Cardiac muscle cell (in vitro differentiated cells and primary cell): ENCODE measurements at regions not wholly inside any gene's neighbourhood (a gene's known extent, or its start where the extent isn't known, plus 50 kb on each side); places are given as distances from the start of the nearest gene placed in this dataset.

Source experiments
- DNase-seq, 2 donors: peaks; one replicate each; pipeline versions ENCODE4 v3.0.0 to v3.0.0-alpha.2; 2010 to 2017; ENCODE audit warnings: low read depth in 1 of 2, low spot score in 1 of 2
- H3K27ac ChIP-seq: fragments of 200-600 bp; sonication (generic); 2 replicates; pipeline ENCODE4 v1.5.1; 2016
- H3K27me3 ChIP-seq: fragments of 200-600 bp; sonication (generic); 2 replicates; pipeline ENCODE4 v1.6.0; 2016; ENCODE audit warnings: control low read depth
- H3K36me3 ChIP-seq: fragments of 200-600 bp; sonication (generic); 2 replicates; pipeline ENCODE4 v1.5.1; 2016; ENCODE audit warnings: control low read depth
- H3K4me1 ChIP-seq: fragments of 200-600 bp; sonication (generic); 2 replicates; pipeline ENCODE4 v1.8.1; 2017; ENCODE audit warnings: low read depth, mild to moderate bottlenecking, mixed run types
- H3K4me3 ChIP-seq: fragments of 200-600 bp; sonication (generic); 2 replicates; pipeline ENCODE4 v1.5.1; 2016; ENCODE audit warnings: mild to moderate bottlenecking
- H3K9me3 ChIP-seq: fragments of 200-600 bp; sonication (generic); 2 replicates; pipeline ENCODE4 v1.5.1; 2017; ENCODE audit warnings: low read depth, mild to moderate bottlenecking, control low read depth
- CTCF ChIP-seq: IDR thresholded peaks from 2 replicates; pipeline ENCODE4 v1.5.1; 2012; ENCODE audit warnings: low read depth, mild to moderate bottlenecking, low read length

- H3K27ac ChIP-seq = no peak overlapping the region
- H3K4me1 ChIP-seq = no peaks in the 10 kb centered on the region
- no peak for DNase-seq
- no peaks in the 10 kb centered on the region for H3K27me3 ChIP-seq
- H3K4me3 ChIP-seq = no peak overlapping the region
- no peaks in the 10 kb centered on the region for H3K9me3 ChIP-seq
- no peak for TF ChIP-seq CTCF
- no peaks in the 10 kb centered on the region for H3K36me3 ChIP-seq
Measured at GRCh38 chr5:3033033-3033755, 281.7 kb upstream of the IRX2 start.

GRCh38 chr5:3032513-3032912 is 281.0 kb upstream of the IRX2 start:
- DNase-seq = no peak
- no peak for TF ChIP-seq CTCF
- no peaks in the 10 kb centered on the region for H3K4me1 ChIP-seq

GRCh38 chr5:3031733-3032378 is 280.4 kb upstream of the IRX2 start:
- H3K9me3 ChIP-seq = no peaks in the 10 kb centered on the region
- DNase-seq = no peak
- TF ChIP-seq CTCF = no peak
- H3K4me1 ChIP-seq = no peaks in the 10 kb centered on the region
- H3K27ac ChIP-seq = no peak overlapping the region
- no peaks in the 10 kb centered on the region for H3K27me3 ChIP-seq
- H3K36me3 ChIP-seq = no peaks in the 10 kb centered on the region
- no peak overlapping the region for H3K4me3 ChIP-seq

More at GRCh38 chr5:3032513-3032912, 281.0 kb upstream of the IRX2 start:
- Histone ChIP-seq H3K27me3 (no peaks in the 10 kb centered on the region), H3K9me3 (no peaks in the 10 kb centered on the region), H3K27ac (no peak overlapping the region), H3K4me3 (no peak overlapping the region), H3K36me3 (no peaks in the 10 kb centered on the region)

- no peak for TF ChIP-seq CTCF
- no peak for DNase-seq
- no peaks in the 10 kb centered on the region for H3K27me3 ChIP-seq
- no peaks in the 10 kb centered on the region for H3K4me1 ChIP-seq
- H3K4me3 ChIP-seq = no peak overlapping the region
- H3K9me3 ChIP-seq = no peaks in the 10 kb centered on the region
- H3K36me3 ChIP-seq = no peaks in the 10 kb centered on the region
- no peak overlapping the region for H3K27ac ChIP-seq
Measured at GRCh38 chr5:3030511-3031165, 279.2 kb upstream of the IRX2 start.

- Histone ChIP-seq H3K4me1 (no peaks in the 10 kb centered on the region), H3K27ac (no peak overlapping the region), H3K36me3 (no peaks in the 10 kb centered on the region), H3K9me3 (no peaks in the 10 kb centered on the region), H3K4me3 (no peak overlapping the region), H3K27me3 (no peaks in the 10 kb centered on the region)
- TF ChIP-seq CTCF = no peak
- no peak for DNase-seq
Measured at GRCh38 chr5:3029396-3029795, 277.9 kb upstream of the IRX2 start.
